DMS153 (cell line): ENCODE measurements at regions not wholly inside any gene's neighbourhood (a gene's known extent, or its start where the extent isn't known, plus 50 kb on each side); places are given as distances from the start of the nearest gene placed in this dataset.
"Not testable (repeated sequence)": the region's sequence is repeated elsewhere in the genome, so short reads cannot be mapped to it uniquely, and the experiment has no call there.

ENCODE experiments used
- DNase-seq: peaks from one replicate; lab custom pipeline; 2025; lab: John Stamatoyannopoulos, UW

GRCh38 chr10:45564303-45564959 lies 108.1 kb downstream of the ZFAND4 start:
- no peak for DNase-seq

- DNase-seq, result no peak
Observed at GRCh38 chr10:45561952-45562351, 110.6 kb downstream of the ZFAND4 start.

GRCh38 chr10:45560262-45560661 lies 112.3 kb downstream of the ZFAND4 start:
- no peak for DNase-seq

- DNase-seq, result no peak
Observed at GRCh38 chr10:45558425-45558824, 114.1 kb downstream of the ZFAND4 start.

GRCh38 chr10:45557275-45557905 lies 115.2 kb downstream of the ZFAND4 start:
- no peak for DNase-seq

- DNase-seq, result no peak
Observed at GRCh38 chr10:45555795-45556194, 116.8 kb downstream of the ZFAND4 start.

- not testable (repeated sequence) for DNase-seq
Observed at GRCh38 chr10:45555332-45555731, 117.2 kb downstream of the ZFAND4 start.

GRCh38 chr10:45553613-45554012 lies 119.0 kb downstream of the ZFAND4 start:
- no peak for DNase-seq

GRCh38 chr10:45553155-45553554 lies 119.4 kb downstream of the ZFAND4 start:
- DNase-seq, result no peak

GRCh38 chr10:45552476-45552875 lies 120.1 kb downstream of the ZFAND4 start:
- no peak for DNase-seq

- DNase-seq, result no peak
Observed at GRCh38 chr10:45550903-45551786, 121.4 kb downstream of the ZFAND4 start.

GRCh38 chr10:45548068-45548467 lies 124.5 kb downstream of the ZFAND4 start:
- no peak for DNase-seq

GRCh38 chr10:45547207-45547606 lies 125.4 kb downstream of the ZFAND4 start:
- no peak for DNase-seq

GRCh38 chr10:45545150-45545549 lies 127.4 kb downstream of the ZFAND4 start:
- no peak for DNase-seq

- no peak for DNase-seq
Observed at GRCh38 chr10:45544191-45544590, 128.4 kb downstream of the ZFAND4 start.

- not testable (repeated sequence) for DNase-seq
Observed at GRCh38 chr10:45541032-45541431, 131.5 kb downstream of the ZFAND4 start.

GRCh38 chr10:45540589-45540988 lies 132.0 kb downstream of the ZFAND4 start:
- DNase-seq, result not testable (repeated sequence)

GRCh38 chr10:45539569-45539968 lies 133.0 kb downstream of the ZFAND4 start:
- not testable (repeated sequence) for DNase-seq

GRCh38 chr10:45534572-45534971 lies 138.0 kb downstream of the ZFAND4 start:
- DNase-seq, result no peak

GRCh38 chr10:45532480-45532879 lies 140.1 kb downstream of the ZFAND4 start:
- no peak for DNase-seq

GRCh38 chr10:45526309-45526905 lies 146.2 kb downstream of the ZFAND4 start:
- DNase-seq, result no peak

GRCh38 chr10:45520476-45520875 lies 146.5 kb downstream of the ALOX5 start:
- no peak for DNase-seq
